HFFc6 (cell line): ENCODE measurements at regions not wholly inside any gene's neighbourhood (a gene's known extent, or its start where the extent isn't known, plus 50 kb on each side); places are given as distances from the start of the nearest gene placed in this dataset.

Experiments
- DNase-seq: peaks from one replicate; pipeline ENCODE4 v3.0.0-alpha.2; 2018
- H3K27ac Mint-ChIP-seq: 2 replicates; pipeline ENCODE4 v1.8.0; 2020; ENCODE audit warnings: mild to moderate bottlenecking, mixed read lengths
- H3K27me3 Mint-ChIP-seq: 2 replicates; pipeline ENCODE4 v1.8.0; 2021; ENCODE audit warnings: mild to moderate bottlenecking, moderate library complexity, mixed read lengths; ENCODE audit not compliant: insufficient read depth
- H3K36me3 Mint-ChIP-seq: 2 replicates; pipeline ENCODE4 v1.8.0; 2021; ENCODE audit warnings: low read depth, mixed read lengths
- H3K4me1 Mint-ChIP-seq: 2 replicates; pipeline ENCODE4 v1.8.0; 2020; ENCODE audit warnings: low read depth, mixed read lengths
- H3K4me3 Mint-ChIP-seq: 2 replicates; pipeline ENCODE4 v1.8.0; 2020; ENCODE audit warnings: mild to moderate bottlenecking, moderate library complexity, mixed read lengths
- H3K9me3 Mint-ChIP-seq: 2 replicates; pipeline ENCODE4 v1.8.0; 2020; ENCODE audit warnings: mild to moderate bottlenecking, mixed read lengths
- TF ChIP-seq, protein P1 (sequence below): fragments of 200-600 bp; sonication (generic); IDR thresholded peaks from 2 replicates; pipeline ENCODE4 v1.5.0; 2021; ENCODE audit warnings: antibody characterized with exemption, mild to moderate bottlenecking

DNA sequence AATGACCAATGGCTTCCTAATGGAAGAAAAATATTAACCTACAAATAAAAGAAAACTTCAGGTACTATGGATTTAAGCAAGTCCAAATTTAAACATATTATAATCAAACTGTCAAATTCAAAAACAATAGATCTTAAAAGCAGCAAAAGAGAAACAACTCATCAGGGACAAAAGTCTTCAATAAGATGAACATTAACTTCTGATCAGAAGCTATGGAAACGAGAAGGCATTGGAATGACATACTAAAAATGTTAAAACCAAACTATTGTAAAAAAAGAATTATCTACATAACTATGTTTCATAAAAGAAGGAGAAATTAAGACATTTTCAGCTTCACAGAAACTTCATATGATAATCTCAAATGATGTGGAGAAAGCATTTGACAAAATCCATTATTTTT lies 334.7 kb downstream of the ANKRD7 start:
- DNase-seq, result no peak
- Mint-ChIP-seq H3K36me3 (no peaks in the 10 kb centered on the region), H3K27ac (no peak overlapping the region), H3K4me1 (no peaks in the 10 kb centered on the region), H3K9me3 (peaks cover 34% of the 10 kb centered on the region), H3K27me3 (no peaks in the 10 kb centered on the region), H3K4me3 (no peak overlapping the region)
- TF ChIP-seq, protein P1, sequence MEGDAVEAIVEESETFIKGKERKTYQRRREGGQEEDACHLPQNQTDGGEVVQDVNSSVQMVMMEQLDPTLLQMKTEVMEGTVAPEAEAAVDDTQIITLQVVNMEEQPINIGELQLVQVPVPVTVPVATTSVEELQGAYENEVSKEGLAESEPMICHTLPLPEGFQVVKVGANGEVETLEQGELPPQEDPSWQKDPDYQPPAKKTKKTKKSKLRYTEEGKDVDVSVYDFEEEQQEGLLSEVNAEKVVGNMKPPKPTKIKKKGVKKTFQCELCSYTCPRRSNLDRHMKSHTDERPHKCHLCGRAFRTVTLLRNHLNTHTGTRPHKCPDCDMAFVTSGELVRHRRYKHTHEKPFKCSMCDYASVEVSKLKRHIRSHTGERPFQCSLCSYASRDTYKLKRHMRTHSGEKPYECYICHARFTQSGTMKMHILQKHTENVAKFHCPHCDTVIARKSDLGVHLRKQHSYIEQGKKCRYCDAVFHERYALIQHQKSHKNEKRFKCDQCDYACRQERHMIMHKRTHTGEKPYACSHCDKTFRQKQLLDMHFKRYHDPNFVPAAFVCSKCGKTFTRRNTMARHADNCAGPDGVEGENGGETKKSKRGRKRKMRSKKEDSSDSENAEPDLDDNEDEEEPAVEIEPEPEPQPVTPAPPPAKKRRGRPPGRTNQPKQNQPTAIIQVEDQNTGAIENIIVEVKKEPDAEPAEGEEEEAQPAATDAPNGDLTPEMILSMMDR, result no peak

DNA sequence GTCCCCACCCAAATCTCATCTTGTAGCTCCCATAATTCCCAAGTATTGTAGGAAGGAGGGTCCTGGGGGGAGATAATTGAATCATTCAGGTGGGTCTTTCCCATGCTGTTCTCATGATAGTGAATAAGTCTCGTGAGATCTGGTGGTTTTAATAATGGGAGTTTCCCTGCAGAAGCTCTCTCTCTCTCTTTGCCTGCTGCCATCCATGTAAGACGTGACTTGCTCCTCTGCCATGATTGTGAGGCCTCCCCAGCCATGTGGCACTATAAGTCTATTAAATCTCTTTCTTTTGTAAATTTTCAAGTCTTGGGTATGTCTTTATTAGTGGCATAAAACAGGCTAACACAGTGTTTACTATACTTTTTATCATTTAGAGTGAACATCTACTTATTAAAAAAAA lies 338.8 kb downstream of the ANKRD7 start:
- Mint-ChIP-seq H3K27me3 (no peaks in the 10 kb centered on the region), H3K9me3 (peaks cover 31% of the 10 kb centered on the region), H3K4me3 (no peak overlapping the region), H3K4me1 (no peaks in the 10 kb centered on the region), H3K27ac (no peak overlapping the region), H3K36me3 (no peaks in the 10 kb centered on the region)
- no peak for DNase-seq
- TF ChIP-seq, protein P1, result no peak

DNA sequence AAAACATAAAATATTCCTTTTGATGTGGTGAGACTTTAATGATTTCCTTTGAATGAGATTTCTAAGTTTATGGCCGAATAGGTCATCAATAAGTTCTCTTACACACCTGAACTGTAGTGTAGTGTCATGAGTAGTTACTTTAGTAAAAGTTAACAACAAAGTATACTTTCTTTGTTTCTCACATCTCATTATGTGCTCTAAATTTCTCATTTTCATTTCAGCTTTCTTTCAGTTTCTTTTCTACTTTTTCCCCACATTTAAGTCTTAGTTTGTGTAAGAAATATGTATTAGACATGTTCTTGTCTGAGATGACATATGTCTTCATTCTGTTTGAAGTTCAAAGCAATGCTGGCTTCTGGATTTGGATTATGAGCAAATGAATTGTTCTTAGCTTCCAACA lies 348.1 kb downstream of the ANKRD7 start:
- no peak for DNase-seq
- no peaks in the 10 kb centered on the region for H3K27me3 Mint-ChIP-seq

DNA sequence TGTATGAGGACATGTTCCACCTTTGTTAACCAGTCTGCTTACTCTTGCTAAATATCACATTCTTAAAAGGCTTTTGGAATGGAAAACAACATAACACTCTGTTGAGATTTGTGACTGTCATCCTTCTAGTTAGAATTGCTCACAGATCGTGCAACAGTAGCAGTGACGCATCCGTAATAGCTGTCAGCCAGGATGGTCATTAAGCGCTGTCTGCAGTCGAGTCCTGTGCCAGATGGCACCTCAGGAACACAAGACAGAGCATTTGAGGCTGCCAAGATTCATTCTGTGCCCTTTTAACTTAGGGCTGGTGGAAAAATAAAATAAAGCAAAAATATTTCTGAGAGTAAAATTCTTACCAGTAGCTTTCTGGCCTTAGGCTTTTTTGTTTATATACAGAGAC lies 348.6 kb downstream of the ANKRD7 start:
- Mint-ChIP-seq H3K9me3 (peaks cover under 1% of the 10 kb centered on the region), H3K4me1 (no peaks in the 10 kb centered on the region), H3K27me3 (no peaks in the 10 kb centered on the region), H3K4me3 (no peak overlapping the region), H3K36me3 (no peaks in the 10 kb centered on the region), H3K27ac (no peak overlapping the region)
- DNase-seq, result no peak
- TF ChIP-seq, protein P1, result no peak

More for the DNA sequence above, 348.1 kb downstream of the ANKRD7 start:
- no peaks in the 10 kb centered on the region for H3K4me1 Mint-ChIP-seq
- peaks cover 5% of the 10 kb centered on the region for H3K9me3 Mint-ChIP-seq
- no peak overlapping the region for H3K27ac Mint-ChIP-seq
- no peaks in the 10 kb centered on the region for H3K36me3 Mint-ChIP-seq
- no peak overlapping the region for H3K4me3 Mint-ChIP-seq
- TF ChIP-seq, protein P1, result no peak

DNA sequence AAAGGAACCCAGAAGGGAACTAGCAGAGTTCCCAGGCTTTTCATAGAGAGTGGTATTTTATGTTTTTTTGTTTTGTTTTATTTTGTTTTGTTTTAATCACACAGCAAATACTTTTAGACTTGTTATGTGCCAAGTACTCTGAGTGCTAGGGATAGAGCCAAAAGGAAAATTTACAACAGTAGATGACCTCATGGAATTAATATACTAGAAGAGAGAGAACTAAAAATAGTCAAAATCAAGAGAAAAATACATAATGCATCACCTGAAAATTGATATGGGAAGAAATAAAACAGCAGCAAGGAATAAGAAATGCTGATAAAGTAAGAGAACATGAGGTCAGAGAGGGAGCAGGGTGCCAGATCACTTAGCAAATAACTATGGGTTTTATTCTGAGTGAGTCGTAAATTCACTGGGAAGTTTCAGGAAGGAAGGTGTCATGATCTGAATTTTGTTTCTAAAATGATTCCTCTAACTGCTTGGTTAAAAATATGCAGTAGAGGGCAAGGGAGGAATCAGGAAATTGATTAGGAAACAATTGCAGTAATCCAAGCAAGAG lies 351.0 kb downstream of the ANKRD7 start:
- H3K9me3 Mint-ChIP-seq, result peaks cover under 1% of the 10 kb centered on the region
- DNase-seq, result no peak
- H3K4me1 Mint-ChIP-seq, result no peaks in the 10 kb centered on the region
- H3K27me3 Mint-ChIP-seq, result no peaks in the 10 kb centered on the region
- TF ChIP-seq, protein P1, result no peak
- H3K4me3 Mint-ChIP-seq, result no peak overlapping the region
- H3K27ac Mint-ChIP-seq, result no peak overlapping the region
- H3K36me3 Mint-ChIP-seq, result no peaks in the 10 kb centered on the region
